ENCODE measurements at regions not wholly inside any gene's neighbourhood (a gene's known extent, or its start where the extent isn't known, plus 50 kb on each side); places are given as distances from the start of the nearest gene placed in this dataset.

DNA sequence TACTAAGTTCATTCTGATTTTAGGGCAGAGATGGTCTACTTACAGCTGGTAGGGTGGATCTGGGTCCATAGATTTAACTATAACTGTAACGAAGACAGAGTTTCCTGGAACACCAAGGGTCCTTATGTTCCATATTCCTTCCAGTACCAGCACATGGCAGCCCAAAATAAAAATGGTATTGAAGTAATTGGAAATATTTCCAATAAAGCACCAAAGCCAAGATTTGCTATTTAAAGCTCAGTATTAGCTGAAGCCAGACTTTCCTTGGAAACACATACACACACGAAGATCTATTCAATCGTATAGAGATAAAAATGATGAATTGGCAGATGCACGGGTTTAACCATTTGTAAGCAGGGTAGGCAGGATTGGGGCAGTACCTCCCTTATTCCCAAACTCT is 289.1 kb upstream of the SORCS1 start:
- DNase-seq = no peak

DNA sequence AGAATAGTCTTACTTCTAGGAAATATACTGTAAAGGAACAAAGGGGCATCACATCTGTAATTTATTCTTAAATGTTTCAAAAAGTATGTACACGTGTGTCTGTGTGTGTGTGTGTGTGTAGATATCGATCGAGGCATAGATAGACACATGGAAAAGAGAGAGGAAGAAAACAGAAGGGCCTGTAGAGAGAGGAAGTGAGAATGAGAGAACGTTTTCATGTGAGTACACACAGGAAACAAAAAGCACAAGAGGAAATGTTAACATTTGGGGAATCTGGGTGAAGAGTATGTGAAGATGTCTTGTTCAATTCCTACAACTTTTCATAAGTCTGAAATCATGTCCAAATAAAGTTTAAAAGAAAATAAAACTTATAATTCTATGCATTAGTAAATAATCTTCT is 286.5 kb upstream of the SORCS1 start:
- no peak for DNase-seq

DNA sequence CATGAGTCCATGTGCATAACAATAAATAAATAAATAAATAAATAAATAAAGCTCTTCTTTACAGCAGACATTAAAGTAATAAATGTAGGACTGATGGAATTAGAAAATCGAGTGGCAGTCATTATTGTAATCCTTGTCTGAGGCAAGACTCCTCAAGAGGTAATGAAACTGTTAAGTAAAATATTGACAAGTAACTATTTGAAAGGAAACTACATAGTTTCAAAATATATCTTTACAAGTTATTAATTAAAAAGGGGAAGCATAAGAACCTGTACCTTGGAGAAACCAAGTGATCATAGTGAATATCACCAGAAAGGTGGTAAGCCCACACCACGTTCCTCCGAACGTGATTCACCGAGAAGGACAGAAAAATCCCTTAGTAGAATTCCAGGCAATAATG is 285.6 kb upstream of the SORCS1 start:
- DNase-seq = no peak

DNA sequence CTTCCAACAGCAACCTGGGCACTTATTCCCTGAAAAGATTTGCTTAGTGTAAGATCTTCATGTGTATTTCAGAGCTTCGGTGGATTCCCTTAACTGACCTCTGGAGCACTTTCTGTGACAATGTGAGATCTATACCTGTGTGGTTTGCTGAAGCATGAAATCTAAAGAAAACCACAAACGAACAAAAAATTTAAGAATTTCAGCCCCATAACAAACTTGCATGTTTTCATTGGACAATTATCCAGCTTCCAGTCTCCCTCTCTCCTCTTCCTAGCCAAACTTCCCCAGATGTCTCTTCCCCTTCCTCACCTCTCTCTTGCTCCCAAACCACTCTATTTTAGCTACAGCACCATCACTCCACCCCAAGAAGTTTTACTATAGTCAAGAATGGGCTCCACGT is 279.9 kb upstream of the SORCS1 start:
- no peak for DNase-seq

GRCh38 chr10:107443813-107444212 is 279.3 kb upstream of the SORCS1 start:
- no peak for DNase-seq

DNA sequence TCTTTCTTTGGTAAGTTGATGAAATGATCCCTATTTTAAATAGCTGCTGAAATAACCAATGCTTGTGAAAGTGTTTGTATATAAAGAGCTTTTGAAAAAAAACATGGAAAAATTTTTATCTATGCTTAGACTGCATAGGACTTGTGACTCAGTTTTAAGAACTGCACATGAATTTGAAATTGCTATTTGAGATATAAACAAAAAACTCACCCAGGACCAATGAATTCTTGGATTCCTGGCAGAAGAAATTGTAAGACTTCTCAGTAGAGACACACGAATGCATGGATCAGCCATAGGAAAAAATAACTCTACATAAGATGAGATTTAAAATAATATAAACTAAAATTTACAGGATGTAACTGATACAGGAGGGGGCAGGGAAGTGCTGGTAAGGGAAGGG is 278.8 kb upstream of the SORCS1 start:
- DNase-seq = no peak

GRCh38 chr10:107442035-107442505 is 277.6 kb upstream of the SORCS1 start:
- no peak for DNase-seq

GRCh38 chr10:107440741-107441140 is 276.2 kb upstream of the SORCS1 start:
- no peak for DNase-seq

DNA sequence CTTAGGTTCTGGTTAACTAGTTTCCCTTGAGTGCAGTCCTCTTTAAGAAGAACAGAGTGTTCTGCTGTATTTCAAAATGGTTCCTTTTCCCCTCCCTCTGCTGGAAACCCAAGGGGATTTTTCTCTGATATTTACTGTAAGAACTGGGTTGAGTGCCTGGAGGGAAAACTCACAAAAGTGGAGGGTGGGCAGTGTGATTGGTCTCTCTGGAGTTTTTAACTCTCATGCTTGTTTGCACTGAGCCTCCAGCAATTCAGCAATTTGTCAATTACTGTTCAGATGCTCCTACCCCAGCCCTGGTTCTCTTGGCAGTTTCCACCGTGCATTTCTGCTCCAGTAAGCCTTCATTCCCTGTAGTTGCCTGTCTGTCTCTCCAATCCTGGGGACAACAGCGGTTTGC is 273.4 kb upstream of the SORCS1 start:
- no peak for DNase-seq

DNA sequence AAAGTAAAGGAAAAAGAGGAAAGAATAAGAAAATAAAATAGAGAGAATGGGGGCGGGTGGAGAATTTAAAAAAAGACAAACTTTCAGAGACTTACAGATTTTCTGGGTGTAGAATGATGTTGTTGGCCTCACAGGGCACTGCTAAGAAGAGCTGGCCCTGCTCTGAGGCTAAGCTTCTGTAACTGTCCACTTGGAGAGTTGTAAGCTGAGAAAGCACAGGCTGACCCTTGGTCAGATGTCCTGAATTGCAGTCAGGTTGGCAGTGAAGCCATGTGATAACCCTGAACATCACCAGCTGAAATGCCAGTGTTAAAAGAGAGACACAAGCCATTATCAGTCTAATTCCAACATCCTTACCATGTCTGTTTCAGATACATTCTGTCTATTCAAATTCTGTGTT is 272.1 kb upstream of the SORCS1 start:
- no peak for DNase-seq

- DNase-seq = no peak
These were observed 270.3 kb upstream of the SORCS1 start for GRCh38 chr10:107434854-107435253.

DNA sequence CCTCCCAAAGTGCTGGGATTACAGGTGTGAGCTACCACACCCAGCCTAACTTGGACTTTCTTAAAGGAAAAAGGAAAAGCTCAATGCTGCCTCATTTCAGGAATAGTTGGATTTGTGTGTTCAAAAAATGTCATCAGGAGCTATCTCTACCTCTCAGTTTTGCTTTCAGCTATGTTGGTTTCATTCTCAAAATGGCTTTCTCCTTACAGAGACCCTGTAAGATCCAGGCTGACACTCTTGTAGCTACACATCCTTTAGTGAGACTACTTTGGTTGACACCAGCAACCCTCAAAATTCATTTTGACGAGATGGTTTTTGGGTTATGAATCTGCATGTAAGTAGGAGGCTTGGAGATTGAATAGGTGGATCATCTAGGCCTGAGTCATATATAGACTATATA is 269.7 kb upstream of the SORCS1 start:
- no peak for DNase-seq

DNA sequence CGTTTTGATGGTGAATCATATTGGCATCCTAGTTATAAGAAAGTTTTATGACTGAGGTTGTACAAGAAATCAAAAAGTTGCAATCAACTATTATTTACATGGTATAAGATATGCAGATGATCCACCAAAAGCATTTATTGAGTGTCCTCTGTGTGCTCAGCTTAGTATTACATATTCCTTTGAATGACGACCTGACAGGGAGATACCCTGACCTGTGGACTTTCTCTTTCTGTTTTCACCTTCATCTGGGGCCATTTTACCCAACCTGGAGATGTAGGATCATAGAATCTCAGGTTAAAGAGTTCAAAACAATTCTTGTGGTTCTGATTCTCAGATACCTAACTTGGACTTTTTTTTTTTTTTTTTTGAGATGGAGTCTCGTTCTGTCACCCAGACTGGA is 269.1 kb upstream of the SORCS1 start:
- DNase-seq = no peak

GRCh38 chr10:107430446-107430845 is 265.9 kb upstream of the SORCS1 start:
- DNase-seq = no peak

DNA sequence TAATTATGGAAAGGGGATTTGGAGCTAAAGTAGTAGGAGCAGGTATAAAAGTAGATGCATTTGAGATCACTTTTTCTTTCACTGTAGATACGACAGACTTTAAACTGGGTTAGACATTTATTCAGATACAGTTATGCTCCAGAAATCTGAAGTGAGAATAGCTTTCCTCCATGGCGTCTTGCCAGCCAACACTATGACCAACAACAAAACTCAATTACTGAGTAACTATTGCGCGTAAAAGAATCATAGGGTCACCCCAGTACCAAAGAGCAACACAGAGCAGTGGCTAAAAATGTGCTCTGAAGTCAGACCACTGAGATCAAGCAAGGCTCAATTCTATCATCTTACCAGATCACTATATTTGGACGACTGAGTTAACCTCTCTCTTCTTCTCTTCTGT is 262.5 kb upstream of the SORCS1 start:
- DNase-seq = no peak

DNA sequence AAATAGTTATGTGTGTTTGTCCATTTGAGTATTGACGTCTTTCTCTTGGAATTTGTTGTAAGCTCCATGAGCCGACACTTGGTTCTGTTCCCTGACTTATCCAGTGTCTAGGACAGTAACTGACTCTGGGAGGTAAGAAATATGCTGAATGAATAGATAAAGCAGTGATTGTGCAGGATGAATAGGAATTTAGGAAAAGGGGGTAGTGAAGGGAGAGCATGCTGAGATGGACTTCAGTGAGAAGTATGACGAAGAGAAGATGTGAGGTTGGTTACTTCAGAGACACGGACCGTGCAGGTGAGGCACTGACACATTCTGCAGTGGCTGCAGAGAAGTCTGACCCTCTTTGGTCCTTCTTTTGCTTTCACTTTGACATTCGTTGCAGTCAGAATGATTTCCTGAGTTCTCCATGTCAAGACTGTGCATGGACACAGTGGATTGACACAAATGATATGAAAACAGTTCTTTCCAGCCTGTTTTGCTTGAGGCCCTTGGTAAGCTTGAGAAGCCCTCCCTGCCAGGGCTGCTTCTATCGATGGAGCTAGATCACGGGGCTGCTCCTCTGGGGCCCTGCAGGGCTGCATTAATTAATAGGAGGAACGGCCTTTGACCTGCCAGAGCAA is 261.5 kb upstream of the SORCS1 start:
- no peak for DNase-seq

DNA sequence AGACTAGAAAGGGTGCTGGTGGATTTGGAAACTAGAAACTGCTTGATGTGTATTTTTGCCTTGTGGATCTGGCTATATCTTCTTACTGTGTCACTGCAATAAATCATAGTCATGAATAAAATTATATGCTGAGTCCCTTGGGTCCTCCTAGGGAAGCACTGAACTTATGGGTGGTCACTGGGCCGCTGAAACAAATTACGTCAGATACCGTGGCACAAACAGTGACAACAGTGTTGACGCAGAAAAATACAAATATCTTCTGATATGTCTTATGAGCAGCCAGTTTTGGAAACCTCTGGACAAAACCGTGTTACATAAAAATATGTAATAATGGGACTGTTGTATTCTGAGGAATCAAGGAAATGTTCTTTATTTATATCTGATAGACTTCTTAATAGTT is 260.1 kb upstream of the SORCS1 start:
- DNase-seq = no peak

GRCh38 chr10:107423903-107424302 is 259.4 kb upstream of the SORCS1 start:
- DNase-seq = no peak

GRCh38 chr10:107422681-107423080 is 258.2 kb upstream of the SORCS1 start:
- no peak for DNase-seq

DNA sequence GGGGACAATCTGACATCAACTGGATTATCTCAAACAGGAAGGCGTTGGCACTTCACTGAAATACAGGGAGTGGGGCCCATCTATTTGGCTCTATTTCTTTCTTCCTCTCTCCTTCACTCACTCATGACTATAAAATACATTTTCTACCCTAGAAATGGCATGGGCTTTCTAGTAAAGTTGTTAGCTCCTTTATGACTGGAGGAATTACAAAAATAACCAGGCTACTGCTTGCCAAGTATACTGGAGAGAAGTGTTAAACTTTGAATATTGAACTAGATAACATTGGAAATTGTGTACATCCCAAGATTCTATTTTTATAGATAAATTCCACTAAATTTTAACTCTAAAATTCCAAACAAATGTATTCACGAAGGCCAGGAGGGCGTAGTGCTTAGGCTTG is 255.7 kb upstream of the SORCS1 start:
- DNase-seq = no peak

DNA sequence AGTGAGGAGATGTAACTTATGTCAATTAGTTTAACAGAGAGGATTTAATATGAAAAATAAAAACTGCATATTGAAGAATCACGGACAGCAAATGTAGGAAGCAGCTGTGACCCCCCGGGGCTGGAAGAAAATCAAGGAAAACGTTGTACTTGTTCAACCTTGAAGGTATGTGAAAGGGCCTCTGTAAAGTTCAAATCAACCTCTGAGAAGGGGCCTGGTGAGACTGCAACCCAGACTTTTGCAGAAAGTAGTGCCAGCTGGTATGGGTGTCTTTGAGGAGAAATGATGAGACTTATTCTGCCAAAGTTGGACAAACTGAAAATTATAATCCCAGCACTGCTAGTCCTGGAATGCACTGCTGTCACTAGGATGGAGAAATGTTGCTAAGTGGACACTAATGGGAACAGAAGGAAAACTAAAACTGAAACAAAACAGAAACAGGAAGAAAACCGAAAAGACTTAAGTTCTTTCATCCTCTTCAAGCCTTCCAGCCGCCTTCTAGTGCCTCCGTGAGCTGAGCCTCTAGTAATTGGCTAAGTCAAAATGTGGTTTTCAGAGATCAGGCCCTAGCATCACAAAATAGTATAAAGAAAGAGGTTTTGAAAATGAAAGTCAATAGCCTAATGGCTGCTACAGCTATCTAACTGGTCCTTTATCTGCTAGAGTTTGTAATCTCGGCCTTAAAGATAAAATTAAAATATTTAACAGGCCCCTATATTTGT is 253.7 kb upstream of the SORCS1 start:
- DNase-seq = no peak

GRCh38 chr10:107417446-107417845 is 252.9 kb upstream of the SORCS1 start:
- no peak for DNase-seq

DNA sequence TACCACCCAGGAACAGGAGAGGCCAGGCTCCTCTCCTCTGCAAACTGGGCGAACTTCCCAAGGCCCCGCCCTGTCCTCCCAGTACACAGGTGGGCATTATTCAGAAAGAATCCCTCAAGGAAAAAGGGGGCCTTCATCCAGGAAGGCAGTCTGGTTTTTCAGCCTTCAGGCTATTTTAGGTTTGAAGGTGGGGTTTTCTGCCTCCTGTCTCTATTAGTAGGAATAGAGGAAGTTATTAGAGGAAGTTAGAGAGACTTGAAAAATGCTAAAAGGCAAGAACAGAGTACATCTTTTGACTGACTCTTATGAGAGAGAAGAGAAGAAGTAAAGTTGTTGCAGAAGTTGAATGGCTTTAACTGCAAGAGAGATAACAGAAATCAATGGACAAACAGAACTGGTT is 250.9 kb upstream of the SORCS1 start:
- DNase-seq = no peak

GRCh38 chr10:107413971-107414370 is 249.5 kb upstream of the SORCS1 start:
- no peak for DNase-seq

DNA sequence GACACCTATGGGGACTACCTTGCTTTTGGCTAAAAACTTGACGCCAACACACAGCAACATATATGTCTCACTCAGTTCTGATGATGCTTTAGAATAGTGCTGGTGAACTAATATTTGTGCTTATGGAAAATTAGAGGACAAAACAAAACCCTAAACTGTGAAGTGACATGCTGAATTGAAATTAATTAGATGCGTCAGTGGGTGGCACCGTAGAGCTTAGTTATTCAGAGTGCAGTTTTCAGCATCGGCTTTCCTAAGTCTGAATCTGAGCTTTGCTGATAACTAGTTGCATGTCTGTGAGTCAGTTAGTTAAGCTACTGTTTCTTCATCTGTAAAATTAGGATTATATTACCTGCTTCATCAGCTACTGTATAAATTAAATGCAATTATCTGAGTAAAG is 245.0 kb upstream of the SORCS1 start:
- no peak for DNase-seq

Data from stimulated activated CD4-positive, alpha-beta T cell treated with anti-CD3 and anti-CD28 coated beads, Interleukin-4, amount 100 ng/mL, for 24 hours (primary cell).